OCI-LY7 (cell line): ENCODE measurements at regions not wholly inside any gene's neighbourhood (a gene's known extent, or its start where the extent isn't known, plus 50 kb on each side); places are given as distances from the start of the nearest gene placed in this dataset.

Experiments used
- EZH2phosphoT487 ChIP-seq: fragments of 200-600 bp; sonication (generic); IDR thresholded peaks from 2 replicates; pipeline ENCODE4 v1.6.1; 2018; ENCODE audit warnings: low read depth, borderline replicate concordance, mild to moderate bottlenecking, mixed run types, antibody characterized with exemption, low read length, moderate library complexity, mixed read lengths
- TF ChIP-seq, protein P1 (sequence below): fragments of 200-600 bp; sonication (generic); conservative IDR thresholded peaks from 2 replicates; pipeline ENCODE4 v1.5.1; 2014; ENCODE audit warnings: mild to moderate bottlenecking, antibody characterized with exemption, low read length, moderate library complexity, mixed read lengths

DNA sequence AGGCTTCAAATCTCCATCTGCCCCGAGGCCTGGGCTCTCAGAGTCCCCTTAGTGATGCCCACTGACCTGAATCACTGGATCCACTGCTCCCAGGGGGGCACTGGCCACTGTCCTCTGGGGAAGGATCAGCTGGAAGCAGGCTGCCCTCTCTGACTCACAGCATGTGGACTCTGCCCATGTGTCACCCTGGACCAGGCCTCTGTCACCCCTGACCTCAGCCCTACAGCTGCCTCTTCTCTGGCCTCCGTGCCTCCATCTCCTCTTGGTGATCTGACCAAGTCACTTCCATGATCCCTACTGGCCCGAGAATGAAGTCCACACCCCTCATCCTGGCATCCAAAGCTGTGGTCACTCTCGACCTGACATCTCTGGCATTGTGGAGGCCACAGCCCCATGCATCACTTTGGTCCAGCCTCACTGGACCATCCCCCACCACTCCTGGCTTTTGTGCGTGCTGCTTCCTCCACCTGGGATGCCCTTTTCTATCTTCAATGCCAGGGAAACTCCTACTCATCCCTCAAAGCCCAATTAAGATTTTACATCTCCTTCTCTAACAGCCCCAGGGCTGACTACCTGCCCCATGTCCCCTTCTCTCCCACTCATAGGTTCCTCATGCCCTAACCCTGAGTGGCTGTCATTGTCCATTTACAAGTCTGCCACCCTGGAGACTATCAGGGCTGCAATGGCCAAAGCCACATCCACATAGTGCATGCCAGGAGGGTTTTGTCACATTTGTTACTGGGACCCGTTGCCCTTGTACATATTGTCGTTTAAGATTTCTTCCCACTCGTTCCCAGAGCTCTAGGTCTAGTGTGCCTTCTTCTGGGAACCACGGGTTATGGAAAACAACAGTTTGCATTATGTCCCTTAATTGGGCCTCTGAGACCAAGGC is 685.0 kb downstream of the MATN1 start:
- TF ChIP-seq, protein P1, sequence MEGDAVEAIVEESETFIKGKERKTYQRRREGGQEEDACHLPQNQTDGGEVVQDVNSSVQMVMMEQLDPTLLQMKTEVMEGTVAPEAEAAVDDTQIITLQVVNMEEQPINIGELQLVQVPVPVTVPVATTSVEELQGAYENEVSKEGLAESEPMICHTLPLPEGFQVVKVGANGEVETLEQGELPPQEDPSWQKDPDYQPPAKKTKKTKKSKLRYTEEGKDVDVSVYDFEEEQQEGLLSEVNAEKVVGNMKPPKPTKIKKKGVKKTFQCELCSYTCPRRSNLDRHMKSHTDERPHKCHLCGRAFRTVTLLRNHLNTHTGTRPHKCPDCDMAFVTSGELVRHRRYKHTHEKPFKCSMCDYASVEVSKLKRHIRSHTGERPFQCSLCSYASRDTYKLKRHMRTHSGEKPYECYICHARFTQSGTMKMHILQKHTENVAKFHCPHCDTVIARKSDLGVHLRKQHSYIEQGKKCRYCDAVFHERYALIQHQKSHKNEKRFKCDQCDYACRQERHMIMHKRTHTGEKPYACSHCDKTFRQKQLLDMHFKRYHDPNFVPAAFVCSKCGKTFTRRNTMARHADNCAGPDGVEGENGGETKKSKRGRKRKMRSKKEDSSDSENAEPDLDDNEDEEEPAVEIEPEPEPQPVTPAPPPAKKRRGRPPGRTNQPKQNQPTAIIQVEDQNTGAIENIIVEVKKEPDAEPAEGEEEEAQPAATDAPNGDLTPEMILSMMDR, result no peak
- TF ChIP-seq EZH2phosphoT487, result no peak
